ENCODE measurements at regions not wholly inside any gene's neighbourhood (a gene's known extent, or its start where the extent isn't known, plus 50 kb on each side); places are given as distances from the start of the nearest gene placed in this dataset.
"Not testable (repeated sequence)": the region's sequence is repeated elsewhere in the genome, so short reads cannot be mapped to it uniquely, and the experiment has no call there.

- DNase-seq (ENCODE audit: low spot score): no peak
Observed at GRCh38 chr22:34834059-34834458, 231.9 kb upstream of the ISX start.

GRCh38 chr22:34834541-34834940 is 231.4 kb upstream of the ISX start:
- DNase-seq (ENCODE audit: low spot score): not testable (repeated sequence)

GRCh38 chr22:34841331-34841771 is 224.6 kb upstream of the ISX start:
- DNase-seq (ENCODE audit: low spot score): no peak

GRCh38 chr22:34841911-34842310 is 224.0 kb upstream of the ISX start:
- DNase-seq (ENCODE audit: low spot score): no peak

GRCh38 chr22:34842630-34843029 is 223.3 kb upstream of the ISX start:
- no peak for DNase-seq (ENCODE audit: low spot score)

- DNase-seq (ENCODE audit: low spot score): not testable (repeated sequence)
Observed at GRCh38 chr22:34843743-34844142, 222.2 kb upstream of the ISX start.

- no peak for DNase-seq (ENCODE audit: low spot score)
Observed at GRCh38 chr22:34845391-34845790, 220.6 kb upstream of the ISX start.

GRCh38 chr22:34847072-34847471 is 218.9 kb upstream of the ISX start:
- DNase-seq (ENCODE audit: low spot score): no peak

GRCh38 chr22:34849965-34850364 is 216.0 kb upstream of the ISX start:
- DNase-seq (ENCODE audit: low spot score): no peak

- DNase-seq (ENCODE audit: low spot score): no peak
Observed at GRCh38 chr22:34851918-34852662, 213.9 kb upstream of the ISX start.

GRCh38 chr22:34855471-34855870 is 210.5 kb upstream of the ISX start:
- no peak for DNase-seq (ENCODE audit: low spot score)

GRCh38 chr22:34858066-34858465 is 207.9 kb upstream of the ISX start:
- no peak for DNase-seq (ENCODE audit: low spot score)

GRCh38 chr22:34861787-34862186 is 204.2 kb upstream of the ISX start:
- no peak for DNase-seq (ENCODE audit: low spot score)

GRCh38 chr22:34866081-34866480 is 199.9 kb upstream of the ISX start:
- DNase-seq (ENCODE audit: low spot score): no peak

GRCh38 chr22:34866495-34867131 is 199.3 kb upstream of the ISX start:
- no peak for DNase-seq (ENCODE audit: low spot score)

GRCh38 chr22:34877506-34877905 is 188.5 kb upstream of the ISX start:
- DNase-seq (ENCODE audit: low spot score): no peak

- DNase-seq (ENCODE audit: low spot score): no peak
Observed at GRCh38 chr22:34878171-34878570, 187.8 kb upstream of the ISX start.

- DNase-seq (ENCODE audit: low spot score): no peak
Observed at GRCh38 chr22:34879001-34879400, 187.0 kb upstream of the ISX start.

GRCh38 chr22:34880662-34881061 is 185.3 kb upstream of the ISX start:
- DNase-seq (ENCODE audit: low spot score): no peak

GRCh38 chr22:34881453-34881852 is 184.5 kb upstream of the ISX start:
- no peak for DNase-seq (ENCODE audit: low spot score)

GRCh38 chr22:34885852-34886251 is 180.1 kb upstream of the ISX start:
- DNase-seq (ENCODE audit: low spot score): no peak

- DNase-seq (ENCODE audit: low spot score): no peak
Observed at GRCh38 chr22:34886391-34886790, 179.6 kb upstream of the ISX start.

- no peak for DNase-seq (ENCODE audit: low spot score)
Observed at GRCh38 chr22:34886812-34887211, 179.1 kb upstream of the ISX start.

- no peak for DNase-seq (ENCODE audit: low spot score)
Observed at GRCh38 chr22:34897126-34897525, 168.8 kb upstream of the ISX start.
